GM19455 (cell line): ENCODE measurements at regions not wholly inside any gene's neighbourhood (a gene's known extent, or its start where the extent isn't known, plus 50 kb on each side); places are given as distances from the start of the nearest gene placed in this dataset.
"Not testable (repeated sequence)": the region's sequence is repeated elsewhere in the genome, so short reads cannot be mapped to it uniquely, and the experiment has no call there.

Experiments used
- ATAC-seq: cut with Tn5 transposase; IDR thresholded peaks from one replicate; pipeline ENCODE4 v1.9.1; 2021; ENCODE audit not compliant: unreplicated experiment

- ATAC-seq = no peak
Measured at GRCh38 chr14:105979446-105979845, 453.1 kb downstream of the TMEM121 start.

- ATAC-seq = no peak
Measured at GRCh38 chr14:105980224-105980623, 453.8 kb downstream of the TMEM121 start.

- ATAC-seq = not testable (repeated sequence)
Measured at GRCh38 chr14:105981517-105982302, 455.3 kb downstream of the TMEM121 start.

GRCh38 chr14:105982664-105983063, 456.3 kb downstream of the TMEM121 start:
- no peak for ATAC-seq

- ATAC-seq = no peak
Measured at GRCh38 chr14:105986894-105987284, 460.5 kb downstream of the TMEM121 start.

GRCh38 chr14:105987563-105987962, 461.2 kb downstream of the TMEM121 start:
- ATAC-seq = no peak

GRCh38 chr14:105989566-105990302, 463.4 kb downstream of the TMEM121 start:
- no peak for ATAC-seq

- not testable (repeated sequence) for ATAC-seq
Measured at GRCh38 chr14:105991677-105992076, 465.3 kb downstream of the TMEM121 start.

- no peak for ATAC-seq
Measured at GRCh38 chr14:105993814-105994213, 467.4 kb downstream of the TMEM121 start.

- not testable (repeated sequence) for ATAC-seq
Measured at GRCh38 chr14:105995011-105995710, 468.8 kb downstream of the TMEM121 start.

- not testable (repeated sequence) for ATAC-seq
Measured at GRCh38 chr14:105998597-105998996, 472.2 kb downstream of the TMEM121 start.

GRCh38 chr14:105999361-106000028, 473.1 kb downstream of the TMEM121 start:
- ATAC-seq = peak; percentile 57

GRCh38 chr14:106000029-106000511, 473.7 kb downstream of the TMEM121 start:
- peak; percentile 57 for ATAC-seq

- ATAC-seq = not testable (repeated sequence)
Measured at GRCh38 chr14:106001277-106001676, 474.9 kb downstream of the TMEM121 start.

- ATAC-seq = no peak
Measured at GRCh38 chr14:106003351-106003750, 477.0 kb downstream of the TMEM121 start.

- not testable (repeated sequence) for ATAC-seq
Measured at GRCh38 chr14:106004937-106005795, 478.8 kb downstream of the TMEM121 start.

- ATAC-seq = not testable (repeated sequence)
Measured at GRCh38 chr14:106006043-106006442, 479.7 kb downstream of the TMEM121 start.

- ATAC-seq = not testable (repeated sequence)
Measured at GRCh38 chr14:106006716-106007115, 480.3 kb downstream of the TMEM121 start.

GRCh38 chr14:106010783-106011182, 484.4 kb downstream of the TMEM121 start:
- no peak for ATAC-seq
